ENCODE measurements at regions not wholly inside any gene's neighbourhood (a gene's known extent, or its start where the extent isn't known, plus 50 kb on each side); places are given as distances from the start of the nearest gene placed in this dataset.

- Histone ChIP-seq H3K27ac (no peak overlapping the region), H3K4me3 (no peak overlapping the region), H3K36me3 (no peaks in the 10 kb centered on the region), H3K27me3 (no peaks in the 10 kb centered on the region), H3K4me1 (peaks cover 0 to 2% (median 0%) of the 10 kb centered on the region in 4 donors), H3K9me3 (no peaks in the 10 kb centered on the region)
- peak; percentile 60 to 74 (median 66) for ATAC-seq
- intact Hi-C loops (cut with DNase I): no loop called here
- TF ChIP-seq POLR2A (IDR thresholded peaks at IDR 0.05): no peak
- TF ChIP-seq, protein P1, sequence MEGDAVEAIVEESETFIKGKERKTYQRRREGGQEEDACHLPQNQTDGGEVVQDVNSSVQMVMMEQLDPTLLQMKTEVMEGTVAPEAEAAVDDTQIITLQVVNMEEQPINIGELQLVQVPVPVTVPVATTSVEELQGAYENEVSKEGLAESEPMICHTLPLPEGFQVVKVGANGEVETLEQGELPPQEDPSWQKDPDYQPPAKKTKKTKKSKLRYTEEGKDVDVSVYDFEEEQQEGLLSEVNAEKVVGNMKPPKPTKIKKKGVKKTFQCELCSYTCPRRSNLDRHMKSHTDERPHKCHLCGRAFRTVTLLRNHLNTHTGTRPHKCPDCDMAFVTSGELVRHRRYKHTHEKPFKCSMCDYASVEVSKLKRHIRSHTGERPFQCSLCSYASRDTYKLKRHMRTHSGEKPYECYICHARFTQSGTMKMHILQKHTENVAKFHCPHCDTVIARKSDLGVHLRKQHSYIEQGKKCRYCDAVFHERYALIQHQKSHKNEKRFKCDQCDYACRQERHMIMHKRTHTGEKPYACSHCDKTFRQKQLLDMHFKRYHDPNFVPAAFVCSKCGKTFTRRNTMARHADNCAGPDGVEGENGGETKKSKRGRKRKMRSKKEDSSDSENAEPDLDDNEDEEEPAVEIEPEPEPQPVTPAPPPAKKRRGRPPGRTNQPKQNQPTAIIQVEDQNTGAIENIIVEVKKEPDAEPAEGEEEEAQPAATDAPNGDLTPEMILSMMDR (IDR thresholded peaks at IDR 0.05): peak; percentile 35 to 56 (median 50)
- no peak for DNase-seq
Measured at GRCh38 chr12:74415633-74416032, 122.0 kb upstream of the ATXN7L3B start.

DNA sequence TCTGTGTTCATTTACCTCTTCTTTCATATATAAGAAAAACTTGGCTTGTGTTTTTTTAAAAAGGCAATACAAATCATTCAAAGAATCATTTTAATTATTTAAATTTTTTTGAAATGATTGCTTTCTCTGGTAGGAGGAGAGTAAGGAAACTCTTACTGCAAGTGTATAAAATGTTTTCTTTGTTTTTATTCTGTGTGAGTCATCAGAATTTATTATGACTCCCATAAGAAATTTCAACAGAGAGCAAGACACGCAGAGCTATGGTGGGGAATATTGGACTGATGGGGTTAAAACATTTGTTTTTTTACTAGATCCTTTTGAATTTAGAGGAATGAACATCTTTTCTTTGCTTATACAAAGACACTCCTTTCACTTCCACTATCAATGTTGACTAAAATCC, 119.1 kb upstream of the ATXN7L3B start:
- H3K4me1 ChIP-seq: peaks cover 0 to 2% (median 0%) of the 10 kb centered on the region in 4 donors
- DNase-seq: no peak
- intact Hi-C loops (cut with DNase I): no loop called here
- no peak overlapping the region for H3K27ac ChIP-seq
- no peak for ATAC-seq
- H3K9me3 ChIP-seq: no peaks in the 10 kb centered on the region
- no peak overlapping the region for H3K4me3 ChIP-seq
- TF ChIP-seq, protein P1 (IDR thresholded peaks at IDR 0.05): no peak
- no peak for TF ChIP-seq POLR2A (IDR thresholded peaks at IDR 0.05)
- H3K36me3 ChIP-seq: no peaks in the 10 kb centered on the region
- H3K27me3 ChIP-seq: no peaks in the 10 kb centered on the region
- WGBS (ENCODE audit: insufficient coverage, low coverage, low lambda C conversion rate, missing lambda C conversion rate): 100% methylated on average over 1 of the region's 1 CpG

GRCh38 chr12:74424778-74425177, 112.9 kb upstream of the ATXN7L3B start:
- Histone ChIP-seq H3K27me3 (no peaks in the 10 kb centered on the region), H3K9me3 (no peaks in the 10 kb centered on the region), H3K36me3 (no peaks in the 10 kb centered on the region), H3K27ac (no peak overlapping the region), H3K4me1 (no peaks in the 10 kb centered on the region), H3K4me3 (no peak overlapping the region)
- 20% methylated on average over 1 of the region's 1 CpG for WGBS (ENCODE audit: insufficient coverage, low coverage, low lambda C conversion rate, missing lambda C conversion rate)
- TF ChIP-seq, protein P1 (IDR thresholded peaks at IDR 0.05): no peak
- TF ChIP-seq POLR2A (IDR thresholded peaks at IDR 0.05): no peak
- no peak for DNase-seq
- intact Hi-C loops (cut with DNase I): no loop called here
- no peak for ATAC-seq

GRCh38 chr12:74426091-74426490, 111.5 kb upstream of the ATXN7L3B start:
- no peaks in the 10 kb centered on the region for H3K27me3 ChIP-seq
- TF ChIP-seq, protein P1 (IDR thresholded peaks at IDR 0.05): no peak
- TF ChIP-seq POLR2A (IDR thresholded peaks at IDR 0.05): no peak
- ATAC-seq: no peak
- no peaks in the 10 kb centered on the region for H3K36me3 ChIP-seq
- H3K27ac ChIP-seq: no peak overlapping the region
- DNase-seq: no peak
- H3K4me1 ChIP-seq: no peaks in the 10 kb centered on the region
- H3K4me3 ChIP-seq: no peak overlapping the region
- no peaks in the 10 kb centered on the region for H3K9me3 ChIP-seq
- intact Hi-C loops (cut with DNase I): no loop called here

- Histone ChIP-seq H3K27ac (no peak overlapping the region), H3K4me3 (no peak overlapping the region), H3K9me3 (no peaks in the 10 kb centered on the region), H3K27me3 (no peaks in the 10 kb centered on the region), H3K36me3 (no peaks in the 10 kb centered on the region), H3K4me1 (no peaks in the 10 kb centered on the region)
- intact Hi-C loops (cut with DNase I): no loop called here
- no peak for TF ChIP-seq POLR2A (IDR thresholded peaks at IDR 0.05)
- no peak for ATAC-seq
- no peak for DNase-seq
Measured at GRCh38 chr12:74429535-74429934, 108.1 kb upstream of the ATXN7L3B start.
